Glomerular visceral epithelial cell (primary cell): ENCODE measurements at regions not wholly inside any gene's neighbourhood (a gene's known extent, or its start where the extent isn't known, plus 50 kb on each side); places are given as distances from the start of the nearest gene placed in this dataset.
"Not testable (repeated sequence)": the region's sequence is repeated elsewhere in the genome, so short reads cannot be mapped to it uniquely, and the experiment has no call there.

Source experiments
- DNase-seq: peaks from one replicate; pipeline ENCODE4 v3.0.0-alpha.2; 2016; ENCODE audit errors: extremely low spot score

- DNase-seq, result no peak
These were observed 197.1 kb downstream of the BCL11A start for GRCh38 chr2:60356346-60356745.

GRCh38 chr2:60355849-60356261 lies 197.6 kb downstream of the BCL11A start:
- no peak for DNase-seq

GRCh38 chr2:60354713-60355112 lies 198.7 kb downstream of the BCL11A start:
- DNase-seq, result no peak

- DNase-seq, result no peak
These were observed 199.6 kb downstream of the BCL11A start for GRCh38 chr2:60353863-60354262.

- DNase-seq, result no peak
These were observed 200.1 kb downstream of the BCL11A start for GRCh38 chr2:60353406-60353800.

GRCh38 chr2:60352491-60353405 lies 200.7 kb downstream of the BCL11A start:
- no peak for DNase-seq

- no peak for DNase-seq
These were observed 201.7 kb downstream of the BCL11A start for GRCh38 chr2:60351802-60352201.

GRCh38 chr2:60351321-60351720 lies 202.1 kb downstream of the BCL11A start:
- no peak for DNase-seq

GRCh38 chr2:60350791-60351190 lies 202.7 kb downstream of the BCL11A start:
- DNase-seq, result no peak

GRCh38 chr2:60347781-60348180 lies 205.7 kb downstream of the BCL11A start:
- DNase-seq, result no peak

GRCh38 chr2:60342491-60342890 lies 211.0 kb downstream of the BCL11A start:
- DNase-seq, result not testable (repeated sequence)

GRCh38 chr2:60341151-60341550 lies 212.3 kb downstream of the BCL11A start:
- DNase-seq, result no peak

- no peak for DNase-seq
These were observed 214.2 kb downstream of the BCL11A start for GRCh38 chr2:60339286-60339685.

- DNase-seq, result no peak
These were observed 216.3 kb downstream of the BCL11A start for GRCh38 chr2:60337142-60337497.

- DNase-seq, result no peak
These were observed 216.9 kb downstream of the BCL11A start for GRCh38 chr2:60336442-60337141.

GRCh38 chr2:60335533-60336237 lies 217.8 kb downstream of the BCL11A start:
- DNase-seq, result no peak

- no peak for DNase-seq
These were observed 218.8 kb downstream of the BCL11A start for GRCh38 chr2:60334610-60335009.

GRCh38 chr2:60333264-60333663 lies 220.2 kb downstream of the BCL11A start:
- DNase-seq, result no peak

- DNase-seq, result no peak
These were observed 222.2 kb downstream of the BCL11A start for GRCh38 chr2:60331115-60331809.

GRCh38 chr2:60329225-60329624 lies 224.2 kb downstream of the BCL11A start:
- no peak for DNase-seq

- DNase-seq, result no peak
These were observed 228.9 kb downstream of the BCL11A start for GRCh38 chr2:60324536-60324935.

- DNase-seq, result no peak
These were observed 231.6 kb downstream of the BCL11A start for GRCh38 chr2:60321816-60322215.
